WI38 (cell line): ENCODE measurements at regions not wholly inside any gene's neighbourhood (a gene's known extent, or its start where the extent isn't known, plus 50 kb on each side); places are given as distances from the start of the nearest gene placed in this dataset.

ENCODE experiments used
- H3K4me3 ChIP-seq: 2 replicates; pipeline ENCODE4 v1.5.1; 2011; ENCODE audit warnings: low read depth, mild to moderate bottlenecking, control low read depth, low read length
- CTCF ChIP-seq: IDR thresholded peaks from 2 replicates; pipeline ENCODE4 v1.5.1; 2012; ENCODE audit warnings: low read depth, mild to moderate bottlenecking, control low read depth, low read length

GRCh38 chr2:106649306-106649705 is 162.1 kb downstream of the CD8B2 start:
- TF ChIP-seq CTCF = no peak
- no peak overlapping the region for H3K4me3 ChIP-seq

- no peak for TF ChIP-seq CTCF
- no peak overlapping the region for H3K4me3 ChIP-seq
These were observed 166.3 kb downstream of the CD8B2 start for GRCh38 chr2:106653465-106653864.

- no peak overlapping the region for H3K4me3 ChIP-seq
- no peak for TF ChIP-seq CTCF
These were observed 171.5 kb downstream of the CD8B2 start for GRCh38 chr2:106658616-106659015.

GRCh38 chr2:106664669-106665068 is 177.5 kb downstream of the CD8B2 start:
- TF ChIP-seq CTCF = no peak
- no peak overlapping the region for H3K4me3 ChIP-seq

- H3K4me3 ChIP-seq = no peak overlapping the region
- TF ChIP-seq CTCF = no peak
These were observed 180.4 kb downstream of the CD8B2 start for GRCh38 chr2:106667478-106668070.

- no peak overlapping the region for H3K4me3 ChIP-seq
- no peak for TF ChIP-seq CTCF
These were observed 198.2 kb downstream of the CD8B2 start for GRCh38 chr2:106685180-106685897.

- TF ChIP-seq CTCF = no peak
- no peak overlapping the region for H3K4me3 ChIP-seq
These were observed 199.2 kb downstream of the ST6GAL2 start for GRCh38 chr2:106686814-106687213.
